HepG2 (cell line): ENCODE measurements at regions not wholly inside any gene's neighbourhood (a gene's known extent, or its start where the extent isn't known, plus 50 kb on each side); places are given as distances from the start of the nearest gene placed in this dataset.

Experiments
- ATAC-seq: fragments of 200-7000 bp; cut with Tn5 transposase; 3 replicates; pipeline ENCODE4 v1.9.1; 2020; ENCODE audit warnings: mild to moderate bottlenecking, moderate library complexity
- BruUV-seq: library from RNA; stranded (reverse); fragments of 400-500 nt; replicated peaks from 2 replicates; lab custom pipeline; 2021; lab: Mats Ljungman, UMichigan
- CTCF ChIA-PET: fragments of 300-600 bp; formaldehyde crosslinking; extraction: SDS; loops from one replicate; lab custom pipeline; 2021; ENCODE audit warnings: low total read pairs, inconsistent platforms, low intra/inter-chr PET ratio; lab: Yijun Ruan, JAX
- POLR2A ChIA-PET: fragments of 350-600 bp; sonication (Branson Sonifier 250); formaldehyde crosslinking; loops from one replicate; lab custom pipeline; 2020; ENCODE audit warnings: antibody characterized with exemption, inconsistent platforms; lab: Yijun Ruan, JAX
- DNase-seq: peaks from one replicate; pipeline ENCODE4 v3.0.0-alpha.2; 2015; ENCODE audit warnings: low spot score
- FAIRE-seq: peaks from 3 replicates; lab custom pipeline; 2011; peaks lifted over from hg19 to GRCh38; lab: Jason Lieb, UNC
- H2AFZ ChIP-seq: one replicate; pipeline ENCODE4 v1.6.1; 2011; ENCODE audit warnings: low read length, inconsistent platforms
- H3K27ac ChIP-seq: fragments of 300-600 bp; 3 replicates; pipeline ENCODE4 v1.8.0; 2011; ENCODE audit warnings: mixed run types, mild to moderate bottlenecking, mixed read lengths, low read length, inconsistent platforms; ENCODE audit not compliant: insufficient read depth; ENCODE audit errors: extremely low read length
- H3K27me3 ChIP-seq, 2 experiments: fragments of 200-600 bp in 1 of 2; 2 replicates in 1 of 2; 3 replicates in 1 of 2; pipeline versions ENCODE4 v1.6.0 to v1.8.0; 2011; ENCODE audit warnings: low read length in 2 of 2, mild to moderate bottlenecking in 2 of 2, moderate library complexity in 2 of 2, inconsistent platforms in 1 of 2; ENCODE audit not compliant: insufficient read depth in 2 of 2, control insufficient read depth in 1 of 2
- H3K36me3 ChIP-seq, 2 experiments: fragments of 200-600 bp in 1 of 2; replicated peaks in 1 of 2; 2 replicates in 1 of 2; 3 replicates in 1 of 2; pipeline versions ENCODE4 v1.5.1 to v1.8.0; 2011; ENCODE audit warnings: low read length in 2 of 2, inconsistent platforms in 1 of 2; ENCODE audit not compliant: insufficient read depth in 2 of 2, control insufficient read depth in 1 of 2
- H3K4me1 ChIP-seq: 2 replicates; pipeline ENCODE4 v1.5.1; 2012; ENCODE audit warnings: low read length, inconsistent platforms; ENCODE audit not compliant: insufficient read depth
- H3K4me2 ChIP-seq: 2 replicates; pipeline ENCODE4 v1.6.0; 2011; ENCODE audit warnings: low read depth, low read length, inconsistent platforms
- H3K4me3 ChIP-seq, 3 experiments: fragments of 200-600 bp in 1 of 3; sonication (generic), shearing (Covaris generic) in 1 of 3; replicated peaks in 1 of 3; 2 replicates each; pipeline ENCODE4 v1.5.1; 2011 to 2016; ENCODE audit warnings: low read length in 3 of 3, inconsistent platforms in 2 of 3, low read depth in 2 of 3, mild to moderate bottlenecking in 2 of 3, control low read depth in 1 of 3, mixed read lengths in 1 of 3; ENCODE audit not compliant: insufficient read depth in 1 of 3
- H3K79me2 ChIP-seq: one replicate; pipeline ENCODE4 v1.6.1; 2011; ENCODE audit warnings: low read length, inconsistent platforms; ENCODE audit not compliant: insufficient read depth
- H3K9ac ChIP-seq: 2 replicates; pipeline ENCODE4 v1.6.0; 2011; ENCODE audit warnings: mild to moderate bottlenecking, low read depth, low read length, inconsistent platforms; ENCODE audit not compliant: insufficient read depth
- H3K9me3 ChIP-seq: 2 replicates; pipeline ENCODE4 v1.5.1; 2012; ENCODE audit warnings: mild to moderate bottlenecking, low read length
- H4K20me1 ChIP-seq: 2 replicates; pipeline ENCODE4 v1.6.0; 2011; ENCODE audit warnings: inconsistent platforms, mild to moderate bottlenecking, low read length, moderate library complexity; ENCODE audit not compliant: insufficient read depth
- AGO1 ChIP-seq: fragments of 200-400 bp; formaldehyde crosslinking; IDR thresholded peaks from 2 replicates; pipeline ENCODE4 v1.6.1; 2017; ENCODE audit warnings: mild to moderate bottlenecking, low read depth, low read length, moderate library complexity; ENCODE audit not compliant: poor library complexity, severe bottlenecking
- KAT7 ChIP-seq: IDR thresholded peaks from 2 replicates; pipeline ENCODE4 v1.6.1; 2018; ENCODE audit warnings: borderline replicate concordance, missing compliant biosample characterization
- SRY ChIP-seq: sonication (generic); formaldehyde crosslinking; IDR thresholded peaks from 2 replicates; pipeline ENCODE4 v1.8.0; 2022; ENCODE audit warnings: mild to moderate bottlenecking, missing genetic modification reagents
- SUZ12 ChIP-seq: fragments of 150-350 bp; IDR thresholded peaks from 2 replicates; pipeline ENCODE4 v1.6.1; 2014; ENCODE audit warnings: low read depth, low read length
- ZBTB33 ChIP-seq: sonication (generic); formaldehyde crosslinking; IDR thresholded peaks from 2 replicates; pipeline ENCODE4 v1.4.0; 2020; ENCODE audit warnings: missing genetic modification reagents
- ZBTB39 ChIP-seq: sonication (generic); formaldehyde crosslinking; IDR thresholded peaks from 2 replicates; pipeline ENCODE4 v1.5.0; 2020; ENCODE audit warnings: missing genetic modification reagents
- ZNF331 ChIP-seq: sonication (generic); formaldehyde crosslinking; IDR thresholded peaks from 2 replicates; pipeline ENCODE4 v1.4.0; 2020; ENCODE audit warnings: missing genetic modification reagents
- ZNF414 ChIP-seq: sonication (generic); formaldehyde crosslinking; IDR thresholded peaks from 2 replicates; pipeline ENCODE4 v1.5.0; 2020; ENCODE audit warnings: missing genetic modification reagents
- WGBS: methylation state at CpG from one replicate; pipeline ENCODE4 v1.1.6; 2017; ENCODE audit warnings: low lambda C conversion rate; 5-methylcytosine and 5-hydroxymethylcytosine counted together
- in situ Hi-C: cut with HindIII; loops from 2 replicates; pipeline ENCODE4 v1.10.0; 2017; ENCODE audit warnings: low pct_unique_long_range_greater_than_20kb; ENCODE audit not compliant: extremely low pct_ligation_motif_present
- intact Hi-C: fragments of 100-400 bp; cut with micrococcal nuclease; formaldehyde crosslinking; loops from one replicate; pipeline ENCODE4 v1.10.0; 2022; ENCODE audit not compliant: unreplicated experiment

- H3K36me3 ChIP-seq = no peaks in the 10 kb centered on the region
- no peaks in the 10 kb centered on the region for H3K4me1 ChIP-seq
- CTCF ChIA-PET = no interaction called here
- no peak for ATAC-seq
- DNase-seq = no peak
- intact Hi-C loops (no loop called here), in situ Hi-C loops (no loop called here)
- no peaks in the 10 kb centered on the region for H4K20me1 ChIP-seq
- H3K27me3 ChIP-seq = peaks cover 0 to 26% of the 10 kb centered on the region in 2 experiments; a peak in 3 of 5 replicates
- H3K4me2 ChIP-seq = no peak overlapping the region
- WGBS = 13% methylated on average over 6 of the region's 6 CpGs
- no TSS peak for BruUV-seq
- H3K9me3 ChIP-seq = no peaks in the 10 kb centered on the region
- H3K27ac ChIP-seq = no peak overlapping the region
- no peak overlapping the region for H2AFZ ChIP-seq
- no peak overlapping the region for H3K9ac ChIP-seq
- TF ChIP-seq ZBTB33 (CRISPR knock-in tag) (no peak), ZNF414 (no peak), ZNF331 (CRISPR knock-in tag) (no peak), AGO1 (no peak), ZBTB39 (no peak), SUZ12 (no peak), KAT7 (no peak), SRY (CRISPR knock-in tag) (no peak)
- no peak for FAIRE-seq
- POLR2A ChIA-PET = interaction anchor here (1.0 kb wide), 1 partner anchor 12 kb away, joined by 5 read pairs; no protein-coding TSS in a partner anchor
- no peak overlapping the region for H3K4me3 ChIP-seq
- no peaks in the 10 kb centered on the region for H3K79me2 ChIP-seq
Observed at GRCh38 chr17:65314212-65314611, 177.0 kb downstream of the RGS9 start.
